ENCODE measurements at regions not wholly inside any gene's neighbourhood (a gene's known extent, or its start where the extent isn't known, plus 50 kb on each side); places are given as distances from the start of the nearest gene placed in this dataset.

- TF ChIP-seq EZH2phosphoT487 (IDR thresholded peaks at IDR 0.05; ENCODE audit: borderline replicate concordance, low read depth) (no peak), MEF2A (IDR thresholded peaks at IDR 0.05; ENCODE audit: borderline replicate concordance, low read depth) (no peak), CTCF (IDR thresholded peaks at IDR 0.05) (peak; percentile 27), RAD21 (IDR thresholded peaks at IDR 0.05; ENCODE audit: low read length) (peak; percentile 64), TEAD4 (IDR thresholded peaks at IDR 0.05; ENCODE audit: borderline replicate concordance, insufficient read depth) (no peak), POLR2AphosphoS5 (IDR thresholded peaks at IDR 0.05; ENCODE audit: low read depth, low read length) (no peak), REST (IDR thresholded peaks at IDR 0.05; ENCODE audit: low read depth, low read length) (no peak)
Observed at GRCh38 chr4:19486400-19486799, 765.3 kb upstream of the SLIT2 start.

Data from SK-N-SH (cell line).